NOMO-1 (cell line): ENCODE measurements at regions not wholly inside any gene's neighbourhood (a gene's known extent, or its start where the extent isn't known, plus 50 kb on each side); places are given as distances from the start of the nearest gene placed in this dataset.
A peak's percentile ranks its signal among the peaks of the same experiment; 100 is the strongest.

Source experiments
- DNase-seq, 2 experiments: peaks; one replicate each; lab custom pipeline; 2025; ENCODE audit not compliant: unreplicated experiment in 2 of 2; lab: John Stamatoyannopoulos, UW

- DNase-seq = peak; percentile 37 to 71
Measured at GRCh38 chr5:62134811-62135210, 171.2 kb upstream of the KIF2A start.

- DNase-seq = no peak
Measured at GRCh38 chr5:62137628-62138027, 168.4 kb upstream of the KIF2A start.

- DNase-seq = no peak
Measured at GRCh38 chr5:62138607-62139006, 167.4 kb upstream of the KIF2A start.

- peak; percentile 18 to 62 for DNase-seq
Measured at GRCh38 chr5:62139741-62140140, 166.3 kb upstream of the KIF2A start.

GRCh38 chr5:62142351-62142750, 163.7 kb upstream of the KIF2A start:
- no peak for DNase-seq

- DNase-seq = peak; percentile 12 to 36
Measured at GRCh38 chr5:62143268-62144229, 162.5 kb upstream of the KIF2A start.

- no peak for DNase-seq
Measured at GRCh38 chr5:62144401-62145022, 161.5 kb upstream of the KIF2A start.

GRCh38 chr5:62149879-62150278, 156.1 kb upstream of the KIF2A start:
- DNase-seq = peak in 1 of 2 experiments; percentile 11

GRCh38 chr5:62152394-62153087, 153.5 kb upstream of the KIF2A start:
- no peak for DNase-seq

- no peak for DNase-seq
Measured at GRCh38 chr5:62154758-62155157, 151.2 kb upstream of the KIF2A start.

GRCh38 chr5:62155988-62156387, 150.0 kb upstream of the KIF2A start:
- DNase-seq = no peak

- no peak for DNase-seq
Measured at GRCh38 chr5:62167561-62168057, 138.4 kb upstream of the KIF2A start.

- DNase-seq = no peak
Measured at GRCh38 chr5:62168506-62169281, 137.3 kb upstream of the KIF2A start.

- DNase-seq = no peak
Measured at GRCh38 chr5:62178258-62178657, 127.7 kb upstream of the KIF2A start.

GRCh38 chr5:62182802-62183201, 123.2 kb upstream of the KIF2A start:
- no peak for DNase-seq

- DNase-seq = no peak
Measured at GRCh38 chr5:62183727-62184126, 122.3 kb upstream of the KIF2A start.

GRCh38 chr5:62184444-62184843, 121.6 kb upstream of the KIF2A start:
- DNase-seq = no peak

- no peak for DNase-seq
Measured at GRCh38 chr5:62190173-62190572, 115.8 kb upstream of the KIF2A start.

- DNase-seq = no peak
Measured at GRCh38 chr5:62190931-62191330, 115.1 kb upstream of the KIF2A start.

- DNase-seq = no peak
Measured at GRCh38 chr5:62192958-62193357, 113.0 kb upstream of the KIF2A start.
